HG03521 (cell line): ENCODE measurements at regions not wholly inside any gene's neighbourhood (a gene's known extent, or its start where the extent isn't known, plus 50 kb on each side); places are given as distances from the start of the nearest gene placed in this dataset.
A peak's percentile ranks its signal among the peaks of the same experiment; 100 is the strongest.

ENCODE experiments used
- ATAC-seq: cut with Tn5 transposase; IDR thresholded peaks from one replicate; pipeline ENCODE4 v1.9.1; 2021; ENCODE audit warnings: mild to moderate bottlenecking, moderate library complexity; ENCODE audit not compliant: unreplicated experiment

- no peak for ATAC-seq
Observed at GRCh38 chr2:226655871-226656270, 143.7 kb downstream of the IRS1 start.

GRCh38 chr2:226652983-226653765 lies 146.4 kb downstream of the IRS1 start:
- no peak for ATAC-seq

- peak; percentile 56 for ATAC-seq
Observed at GRCh38 chr2:226652369-226652768, 147.3 kb downstream of the IRS1 start.

GRCh38 chr2:226649871-226650660 lies 149.6 kb downstream of the IRS1 start:
- peak; percentile 68 for ATAC-seq

GRCh38 chr2:226649201-226649600 lies 150.4 kb downstream of the IRS1 start:
- ATAC-seq, result no peak

GRCh38 chr2:226647621-226648518 lies 151.8 kb downstream of the IRS1 start:
- ATAC-seq, result no peak

- ATAC-seq, result no peak
Observed at GRCh38 chr2:226644399-226644865, 155.2 kb downstream of the IRS1 start.

- ATAC-seq, result no peak
Observed at GRCh38 chr2:226643946-226644282, 155.7 kb downstream of the IRS1 start.

- ATAC-seq, result no peak
Observed at GRCh38 chr2:226643030-226643945, 156.3 kb downstream of the IRS1 start.

- ATAC-seq, result no peak
Observed at GRCh38 chr2:226641008-226641407, 158.6 kb downstream of the IRS1 start.

- no peak for ATAC-seq
Observed at GRCh38 chr2:226640501-226640900, 159.1 kb downstream of the IRS1 start.

- ATAC-seq, result no peak
Observed at GRCh38 chr2:226639550-226639949, 160.1 kb downstream of the IRS1 start.

- no peak for ATAC-seq
Observed at GRCh38 chr2:226638576-226638975, 161.0 kb downstream of the IRS1 start.

- no peak for ATAC-seq
Observed at GRCh38 chr2:226637383-226637782, 162.2 kb downstream of the IRS1 start.

- no peak for ATAC-seq
Observed at GRCh38 chr2:226636586-226636985, 163.0 kb downstream of the IRS1 start.

- no peak for ATAC-seq
Observed at GRCh38 chr2:226634943-226635604, 164.5 kb downstream of the IRS1 start.

- ATAC-seq, result no peak
Observed at GRCh38 chr2:226631671-226632070, 167.9 kb downstream of the IRS1 start.

- ATAC-seq, result no peak
Observed at GRCh38 chr2:226631187-226631586, 168.4 kb downstream of the IRS1 start.

- ATAC-seq, result no peak
Observed at GRCh38 chr2:226625946-226626345, 173.7 kb downstream of the IRS1 start.
